ENCODE measurements at regions not wholly inside any gene's neighbourhood (a gene's known extent, or its start where the extent isn't known, plus 50 kb on each side); places are given as distances from the start of the nearest gene placed in this dataset.

DNA sequence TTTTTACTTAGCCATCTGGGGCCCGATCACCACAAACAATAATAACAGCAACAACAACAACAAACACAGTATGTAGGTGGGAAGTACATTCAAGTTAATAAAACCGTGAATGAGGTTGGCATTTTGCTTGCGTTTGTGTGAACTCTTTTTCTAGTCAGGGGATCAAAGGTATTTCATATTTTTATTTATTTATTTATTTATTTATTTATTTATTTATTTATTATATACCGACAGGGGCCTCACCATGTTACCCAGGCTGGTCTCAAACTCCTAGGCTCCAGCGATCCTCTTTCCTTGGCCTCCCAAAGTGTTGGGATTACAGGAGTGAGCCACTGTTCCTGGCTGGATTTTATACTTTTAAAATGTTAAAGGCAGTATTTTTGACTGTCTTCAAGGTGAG is 325.4 kb downstream of the RAPGEF2 start:
- Histone ChIP-seq H3K4me3 (no peak overlapping the region), H3K36me3 (no peaks in the 10 kb centered on the region), H3K9me3 (no peaks in the 10 kb centered on the region), H3K4me1 (no peaks in the 10 kb centered on the region), H3K27ac (no peak overlapping the region), H3K27me3 (no peaks in the 10 kb centered on the region)
- intact Hi-C loops (cut with DNase I), result no loop called here
- TF ChIP-seq, protein P1, sequence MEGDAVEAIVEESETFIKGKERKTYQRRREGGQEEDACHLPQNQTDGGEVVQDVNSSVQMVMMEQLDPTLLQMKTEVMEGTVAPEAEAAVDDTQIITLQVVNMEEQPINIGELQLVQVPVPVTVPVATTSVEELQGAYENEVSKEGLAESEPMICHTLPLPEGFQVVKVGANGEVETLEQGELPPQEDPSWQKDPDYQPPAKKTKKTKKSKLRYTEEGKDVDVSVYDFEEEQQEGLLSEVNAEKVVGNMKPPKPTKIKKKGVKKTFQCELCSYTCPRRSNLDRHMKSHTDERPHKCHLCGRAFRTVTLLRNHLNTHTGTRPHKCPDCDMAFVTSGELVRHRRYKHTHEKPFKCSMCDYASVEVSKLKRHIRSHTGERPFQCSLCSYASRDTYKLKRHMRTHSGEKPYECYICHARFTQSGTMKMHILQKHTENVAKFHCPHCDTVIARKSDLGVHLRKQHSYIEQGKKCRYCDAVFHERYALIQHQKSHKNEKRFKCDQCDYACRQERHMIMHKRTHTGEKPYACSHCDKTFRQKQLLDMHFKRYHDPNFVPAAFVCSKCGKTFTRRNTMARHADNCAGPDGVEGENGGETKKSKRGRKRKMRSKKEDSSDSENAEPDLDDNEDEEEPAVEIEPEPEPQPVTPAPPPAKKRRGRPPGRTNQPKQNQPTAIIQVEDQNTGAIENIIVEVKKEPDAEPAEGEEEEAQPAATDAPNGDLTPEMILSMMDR (IDR thresholded peaks at IDR 0.05), result no peak
- DNase-seq (ENCODE audit: low spot score in 2 of 2), result no peak

DNA sequence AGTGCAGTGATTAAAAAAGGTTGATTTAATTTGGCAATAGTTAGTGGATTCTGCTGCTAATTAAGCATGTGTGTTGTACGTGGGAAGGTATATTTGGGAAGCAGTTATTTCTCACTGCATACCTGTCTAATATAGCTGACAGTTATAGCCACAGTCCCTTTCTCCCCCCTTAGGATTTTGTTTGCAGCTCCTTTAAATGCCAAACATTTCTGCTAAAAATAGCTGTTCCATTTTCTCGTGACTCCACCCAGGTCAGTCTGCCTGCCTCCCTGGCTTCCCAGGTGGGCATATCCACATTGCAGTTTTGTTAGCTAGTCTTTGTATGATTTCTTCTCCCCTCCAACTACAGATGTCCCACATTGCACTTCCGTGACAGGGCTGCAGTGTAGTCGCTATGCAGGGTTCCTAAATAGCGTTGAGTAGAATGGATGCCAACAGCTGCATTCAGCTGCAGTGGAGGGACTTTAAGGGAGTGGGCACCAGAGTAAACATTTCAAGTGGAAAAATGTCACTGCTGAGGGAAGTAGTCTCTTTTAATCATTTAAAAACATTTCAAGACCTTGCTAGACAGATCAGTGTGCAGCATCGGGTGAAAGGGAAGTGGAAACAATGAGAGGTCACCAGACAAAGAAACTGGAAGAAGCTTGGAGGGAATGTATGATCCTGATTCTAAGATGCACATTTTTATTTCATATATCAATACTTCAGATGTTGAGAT is 326.3 kb downstream of the RAPGEF2 start:
- no peak for DNase-seq (ENCODE audit: low spot score in 2 of 2)
- intact Hi-C loops (cut with DNase I), result no loop called here

DNA sequence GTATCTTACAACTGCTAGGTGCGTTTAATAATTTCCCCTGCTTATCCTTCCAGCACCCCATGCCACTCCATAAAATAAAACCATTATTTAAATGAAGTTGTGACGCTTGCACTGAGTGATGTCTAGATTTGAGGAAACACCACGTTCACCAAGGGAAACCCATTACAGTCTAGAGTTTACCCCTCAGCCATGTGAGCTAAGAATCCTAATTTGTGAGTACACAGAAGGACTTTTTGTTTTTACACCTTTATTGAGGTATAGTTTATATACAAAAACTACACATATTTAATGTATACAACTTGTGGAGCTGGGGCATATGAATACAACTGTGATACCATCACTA is 326.8 kb downstream of the RAPGEF2 start:
- TF ChIP-seq, protein P1 (IDR thresholded peaks at IDR 0.05), result no peak
- no peak overlapping the region for H3K4me3 ChIP-seq
- intact Hi-C loops (cut with DNase I), result loop anchor here (5.0 kb wide), 1 partner anchor 32 kb away; no protein-coding TSS in a partner anchor
- H3K27ac ChIP-seq, result no peak overlapping the region
- DNase-seq (ENCODE audit: low spot score in 2 of 2), result no peak
- H3K4me1 ChIP-seq, result no peaks in the 10 kb centered on the region
- H3K36me3 ChIP-seq, result no peaks in the 10 kb centered on the region
- no peaks in the 10 kb centered on the region for H3K9me3 ChIP-seq
- no peaks in the 10 kb centered on the region for H3K27me3 ChIP-seq

More for the DNA sequence above, 326.3 kb downstream of the RAPGEF2 start:
- Histone ChIP-seq H3K4me1 (no peaks in the 10 kb centered on the region), H3K27me3 (no peaks in the 10 kb centered on the region), H3K9me3 (no peaks in the 10 kb centered on the region), H3K27ac (no peak overlapping the region), H3K36me3 (no peaks in the 10 kb centered on the region), H3K4me3 (peak overlapping the region in 1 of 2 donors; percentile 13)
- TF ChIP-seq, protein P1 (IDR thresholded peaks at IDR 0.05), result no peak

DNA sequence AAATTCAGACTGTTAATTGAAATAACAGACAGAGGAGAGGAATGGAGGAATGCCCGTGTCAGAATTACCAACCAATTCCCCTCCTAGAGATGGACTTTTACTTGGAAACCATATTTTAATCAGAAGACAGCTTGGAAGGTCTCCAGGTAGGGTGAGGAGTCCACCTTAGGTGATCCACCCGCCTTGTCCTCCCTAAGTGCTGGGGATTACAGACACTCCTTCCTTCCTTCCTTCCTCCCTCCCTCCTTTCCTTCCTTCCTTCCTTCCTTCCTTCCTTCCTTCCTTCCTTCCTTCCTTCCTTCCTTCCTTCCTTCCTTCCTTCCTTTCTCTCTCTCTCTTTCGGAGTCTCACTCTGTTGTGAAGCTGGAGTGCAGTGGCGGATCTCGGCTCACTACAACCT is 328.0 kb downstream of the RAPGEF2 start:
- Histone ChIP-seq H3K9me3 (no peaks in the 10 kb centered on the region), H3K4me1 (peaks cover 0 to 2% of the 10 kb centered on the region in 2 donors), H3K4me3 (no peak overlapping the region), H3K27me3 (no peaks in the 10 kb centered on the region), H3K27ac (no peak overlapping the region), H3K36me3 (no peaks in the 10 kb centered on the region)
- TF ChIP-seq, protein P1 (IDR thresholded peaks at IDR 0.05), result no peak
- intact Hi-C loops (cut with DNase I), result loop anchor here (5.0 kb wide), 1 partner anchor 34 kb away; no protein-coding TSS in a partner anchor
- no peak for DNase-seq (ENCODE audit: low spot score in 2 of 2)

DNA sequence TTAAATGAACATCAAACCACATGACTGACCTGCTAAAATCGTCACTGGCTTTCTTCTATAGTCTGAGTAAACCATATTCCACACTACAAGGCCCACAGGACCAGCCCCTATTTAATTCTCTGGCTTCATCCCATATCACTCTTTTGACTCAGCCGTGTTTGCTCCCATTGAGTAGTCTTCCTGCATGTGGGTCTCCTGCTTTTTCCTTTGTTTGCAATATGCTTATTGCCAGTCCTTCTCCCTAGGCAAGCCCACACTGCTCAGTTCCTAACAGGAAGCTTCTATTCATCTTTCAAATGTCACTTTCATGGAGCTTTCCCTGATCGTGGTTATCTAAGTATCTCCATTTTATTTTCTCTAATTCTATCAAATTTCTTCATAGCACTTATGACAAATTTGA is 329.6 kb downstream of the RAPGEF2 start:
- no peak for DNase-seq (ENCODE audit: low spot score in 2 of 2)
- Histone ChIP-seq H3K27ac (peak overlapping the region in 1 of 2 donors; percentile 15), H3K4me3 (no peak overlapping the region), H3K9me3 (no peaks in the 10 kb centered on the region), H3K4me1 (peaks cover 0 to 6% of the 10 kb centered on the region in 2 donors), H3K27me3 (no peaks in the 10 kb centered on the region), H3K36me3 (no peaks in the 10 kb centered on the region)
- intact Hi-C loops (cut with DNase I), result loop anchor here (5.0 kb wide), 1 partner anchor 35 kb away; no protein-coding TSS in a partner anchor
- TF ChIP-seq, protein P1 (IDR thresholded peaks at IDR 0.05), result no peak

Data from ascending aorta (tissue), 2 donors.